Transverse colon (tissue), 4 donors: ENCODE measurements at regions not wholly inside any gene's neighbourhood (a gene's known extent, or its start where the extent isn't known, plus 50 kb on each side); places are given as distances from the start of the nearest gene placed in this dataset.

Source experiments
- CTCF ChIP-seq, 5 experiments: fragments of 200-600 bp in 3 of 5; fragments of 450-650 bp in 2 of 5; sonication (generic) in 3 of 5; IDR thresholded peaks; 1 replicate in 2 of 5; 2 replicates in 3 of 5; pipeline ENCODE4 v1.5.1; 2016 to 2017; ENCODE audit warnings: antibody characterized with exemption in 5 of 5, inconsistent platforms in 3 of 5, mild to moderate bottlenecking in 2 of 5, moderate library complexity in 1 of 5
- POLR2A ChIP-seq: fragments of 450-650 bp; IDR thresholded peaks from one replicate; pipeline ENCODE4 v1.6.1; 2016; ENCODE audit warnings: antibody characterized with exemption, mild to moderate bottlenecking, moderate library complexity
- POLR2AphosphoS5 ChIP-seq, 3 donors: sonication (generic); formaldehyde crosslinking; IDR thresholded peaks; one replicate each; pipeline ENCODE4 v1.6.1; 2016; ENCODE audit warnings: antibody characterized with exemption in 3 of 3

DNA sequence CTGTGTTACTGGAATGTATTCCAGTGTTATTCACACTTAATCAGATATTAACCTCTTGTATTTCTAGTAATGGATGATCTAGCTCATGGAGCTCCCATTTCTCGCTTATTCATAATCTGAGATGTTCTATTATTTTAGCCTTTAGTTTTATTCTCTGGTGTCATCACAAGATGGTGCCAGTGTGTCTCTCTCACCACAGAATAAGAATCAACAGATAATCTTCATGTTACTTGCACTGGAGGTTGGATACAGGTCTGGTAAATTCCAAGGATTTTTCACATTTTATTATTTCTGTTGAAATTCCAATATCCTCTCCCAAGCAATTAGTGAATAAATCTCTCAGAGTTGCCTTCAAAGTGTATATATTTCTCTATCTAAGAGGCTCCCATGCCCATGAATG lies 74.6 kb downstream of the CASP12 start:
- TF ChIP-seq POLR2AphosphoS5 (IDR thresholded peaks at IDR 0.05) (no peak), POLR2A (no peak), CTCF (IDR thresholded peaks at IDR 0.05) (no peak)
